A673 (cell line): ENCODE measurements at regions not wholly inside any gene's neighbourhood (a gene's known extent, or its start where the extent isn't known, plus 50 kb on each side); places are given as distances from the start of the nearest gene placed in this dataset.

Experiments
- BruUV-seq: library from RNA; stranded (reverse); fragments of 400-500 nt; replicated peaks from 2 replicates; lab custom pipeline; 2021; lab: Mats Ljungman, UMichigan
- CTCF ChIA-PET: fragments of 300-600 bp; sonication (Branson Sonifier 250); formaldehyde crosslinking; loops from one replicate; lab custom pipeline; 2022; ENCODE audit warnings: antibody characterized with exemption; lab: Charles Lee
- POLR2A ChIA-PET: fragments of 300-600 bp; sonication (Branson Sonifier 250); formaldehyde crosslinking; loops from one replicate; lab custom pipeline; 2022; ENCODE audit warnings: antibody characterized with exemption; ENCODE audit not compliant: low non-redundant PET; lab: Charles Lee
- DNase-seq: peaks from one replicate; pipeline ENCODE4 v3.0.0-alpha.2; 2015; ENCODE audit warnings: low spot score
- H3K27ac ChIP-seq: fragments of 200-600 bp; sonication (generic); 2 replicates; pipeline ENCODE4 v1.5.1; 2016; ENCODE audit warnings: mixed run types, low read depth, mild to moderate bottlenecking, mixed read lengths, antibody characterized with exemption, low read length; ENCODE audit not compliant: poor library complexity, severe bottlenecking
- H3K27me3 ChIP-seq: fragments of 200-600 bp; sonication (generic); replicated peaks from 2 replicates; pipeline ENCODE4 v1.6.1; 2017; ENCODE audit warnings: mixed run types, low read depth, mild to moderate bottlenecking, mixed read lengths, antibody characterized with exemption, low read length; ENCODE audit not compliant: insufficient read depth, poor library complexity
- H3K36me3 ChIP-seq: fragments of 200-600 bp; sonication (generic); 2 replicates; pipeline ENCODE4 v1.6.1; 2016; ENCODE audit warnings: mixed run types, mild to moderate bottlenecking, mixed read lengths, antibody characterized with exemption, low read length; ENCODE audit not compliant: insufficient read depth, poor library complexity, severe bottlenecking
- H3K4me1 ChIP-seq: fragments of 200-600 bp; sonication (generic); 2 replicates; pipeline ENCODE4 v1.6.1; 2017; ENCODE audit warnings: mixed run types, mild to moderate bottlenecking, mixed read lengths, antibody characterized with exemption, low read length; ENCODE audit not compliant: insufficient read depth, poor library complexity, severe bottlenecking
- H3K4me3 ChIP-seq: fragments of 200-600 bp; sonication (generic); 2 replicates; pipeline ENCODE4 v1.5.1; 2016; ENCODE audit warnings: low read depth, mixed run types, mild to moderate bottlenecking, mixed read lengths, low read length; ENCODE audit not compliant: poor library complexity, severe bottlenecking
- H3K9me3 ChIP-seq: fragments of 200-600 bp; sonication (generic); 2 replicates; pipeline ENCODE4 v1.6.1; 2016; ENCODE audit warnings: mixed run types, low read depth, mild to moderate bottlenecking, mixed read lengths, antibody characterized with exemption, low read length; ENCODE audit not compliant: poor library complexity, severe bottlenecking
- EZH2 ChIP-seq: fragments of 200-600 bp; sonication (generic); IDR thresholded peaks from 2 replicates; pipeline ENCODE4 v1.6.1; 2017; ENCODE audit warnings: borderline replicate concordance, low read depth, mild to moderate bottlenecking, mixed read lengths, antibody characterized with exemption, low read length; ENCODE audit not compliant: poor library complexity, severe bottlenecking
- intact Hi-C: fragments of 100-400 bp; cut with micrococcal nuclease; formaldehyde crosslinking; loops from one replicate; pipeline ENCODE4 v1.10.0; 2022; ENCODE audit not compliant: unreplicated experiment
- TF ChIP-seq, protein P1 (sequence below): fragments of 300-800, 200-600 bp; sonication (generic); conservative IDR thresholded peaks from 2 replicates; pipeline ENCODE4 v1.5.1; 2017; ENCODE audit warnings: low read depth, mild to moderate bottlenecking, antibody characterized with exemption, low read length, moderate library complexity, mixed read lengths

- DNase-seq = no peak
- TF ChIP-seq, protein P1, sequence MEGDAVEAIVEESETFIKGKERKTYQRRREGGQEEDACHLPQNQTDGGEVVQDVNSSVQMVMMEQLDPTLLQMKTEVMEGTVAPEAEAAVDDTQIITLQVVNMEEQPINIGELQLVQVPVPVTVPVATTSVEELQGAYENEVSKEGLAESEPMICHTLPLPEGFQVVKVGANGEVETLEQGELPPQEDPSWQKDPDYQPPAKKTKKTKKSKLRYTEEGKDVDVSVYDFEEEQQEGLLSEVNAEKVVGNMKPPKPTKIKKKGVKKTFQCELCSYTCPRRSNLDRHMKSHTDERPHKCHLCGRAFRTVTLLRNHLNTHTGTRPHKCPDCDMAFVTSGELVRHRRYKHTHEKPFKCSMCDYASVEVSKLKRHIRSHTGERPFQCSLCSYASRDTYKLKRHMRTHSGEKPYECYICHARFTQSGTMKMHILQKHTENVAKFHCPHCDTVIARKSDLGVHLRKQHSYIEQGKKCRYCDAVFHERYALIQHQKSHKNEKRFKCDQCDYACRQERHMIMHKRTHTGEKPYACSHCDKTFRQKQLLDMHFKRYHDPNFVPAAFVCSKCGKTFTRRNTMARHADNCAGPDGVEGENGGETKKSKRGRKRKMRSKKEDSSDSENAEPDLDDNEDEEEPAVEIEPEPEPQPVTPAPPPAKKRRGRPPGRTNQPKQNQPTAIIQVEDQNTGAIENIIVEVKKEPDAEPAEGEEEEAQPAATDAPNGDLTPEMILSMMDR = no peak
- TF ChIP-seq EZH2 = no peak
- intact Hi-C loops = no loop called here
- Histone ChIP-seq H3K36me3 (no peaks in the 10 kb centered on the region), H3K4me3 (no peak overlapping the region), H3K4me1 (no peaks in the 10 kb centered on the region), H3K9me3 (no peaks in the 10 kb centered on the region), H3K27me3 (no peaks in the 10 kb centered on the region), H3K27ac (no peak overlapping the region)
- ChIA-PET CTCF (no interaction called here), POLR2A (no interaction called here)
- no TSS peak for BruUV-seq
Observed at GRCh38 chr9:109945573-109945972, 165.6 kb downstream of the PALM2AKAP2 start.

DNA sequence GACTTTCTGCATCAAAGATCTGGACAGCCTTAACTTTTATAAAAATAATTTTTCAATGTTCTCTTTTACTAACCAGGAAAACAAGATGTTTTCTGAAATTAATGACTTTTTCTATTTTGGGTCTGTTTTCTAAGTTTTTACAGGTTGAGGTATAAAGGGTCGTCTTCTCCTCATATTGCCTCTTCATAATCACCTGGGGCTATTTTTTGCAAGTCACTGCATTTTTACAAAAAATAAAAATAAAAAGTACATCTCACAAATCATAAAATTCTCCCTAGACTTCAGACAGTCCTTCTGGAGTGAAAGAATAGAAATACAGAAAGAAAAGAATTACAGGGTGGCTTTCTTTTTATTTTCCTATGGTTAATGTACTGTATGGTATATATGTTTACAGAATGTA, 168.5 kb downstream of the PALM2AKAP2 start:
- H3K27me3 ChIP-seq = no peaks in the 10 kb centered on the region
- ChIA-PET POLR2A (interaction anchor here (0.6 kb wide), 1 partner anchor 22 kb away, joined by 5 read pairs; no protein-coding TSS in a partner anchor), CTCF (no interaction called here)
- TF ChIP-seq, protein P1 = no peak
- no peak for TF ChIP-seq EZH2
- no peak overlapping the region for H3K4me3 ChIP-seq
- no peak overlapping the region for H3K27ac ChIP-seq
- intact Hi-C loops = no loop called here
- H3K36me3 ChIP-seq = no peaks in the 10 kb centered on the region
- no peaks in the 10 kb centered on the region for H3K9me3 ChIP-seq
- no TSS peak for BruUV-seq
- no peak for DNase-seq
- H3K4me1 ChIP-seq = no peaks in the 10 kb centered on the region

- Histone ChIP-seq H3K9me3 (no peaks in the 10 kb centered on the region), H3K4me1 (no peaks in the 10 kb centered on the region), H3K4me3 (no peak overlapping the region), H3K27ac (no peak overlapping the region), H3K36me3 (no peaks in the 10 kb centered on the region), H3K27me3 (no peaks in the 10 kb centered on the region)
- no TSS peak for BruUV-seq
- POLR2A ChIA-PET = no interaction called here
- CTCF ChIA-PET = no interaction called here
- TF ChIP-seq EZH2 = no peak
- TF ChIP-seq, protein P1 = no peak
- DNase-seq = no peak
- intact Hi-C loops = no loop called here
Observed at GRCh38 chr9:109950710-109951443, 170.9 kb downstream of the PALM2AKAP2 start.
